PC-3 (cell line): ENCODE measurements at regions not wholly inside any gene's neighbourhood (a gene's known extent, or its start where the extent isn't known, plus 50 kb on each side); places are given as distances from the start of the nearest gene placed in this dataset.

Source experiments
- EZH2 ChIP-seq: fragments of 300-600 bp; sonication (generic); IDR thresholded peaks from one replicate; pipeline ENCODE4 v1.6.1; 2017; ENCODE audit warnings: antibody characterized with exemption, mild to moderate bottlenecking, low read length; ENCODE audit not compliant: unreplicated experiment
- TF ChIP-seq, protein P1 (sequence below): fragments of 300-600 bp; sonication (generic); conservative IDR thresholded peaks from 2 replicates; pipeline ENCODE4 v1.5.1; 2017; ENCODE audit warnings: antibody characterized with exemption, low read depth, mild to moderate bottlenecking, low read length

DNA sequence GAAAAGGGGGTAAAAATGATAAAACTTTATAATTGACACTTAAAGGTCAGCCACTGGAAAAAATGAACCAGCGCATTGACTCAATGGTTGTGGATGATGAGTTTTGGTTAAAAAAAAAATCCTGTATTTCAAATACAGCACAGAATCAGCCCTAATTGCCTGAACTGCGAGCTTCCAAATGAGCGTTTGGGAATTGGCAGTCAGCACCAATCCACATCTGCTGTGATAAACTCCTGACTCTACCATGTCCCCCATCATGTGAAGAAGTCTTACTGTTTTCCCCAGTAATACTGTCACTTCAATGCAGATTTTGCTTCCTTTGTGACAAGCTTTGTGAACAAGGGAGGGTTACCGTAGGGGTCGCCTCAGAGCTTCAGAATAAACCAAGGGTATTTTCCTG is 235.4 kb downstream of the EBLN2 start:
- TF ChIP-seq, protein P1, sequence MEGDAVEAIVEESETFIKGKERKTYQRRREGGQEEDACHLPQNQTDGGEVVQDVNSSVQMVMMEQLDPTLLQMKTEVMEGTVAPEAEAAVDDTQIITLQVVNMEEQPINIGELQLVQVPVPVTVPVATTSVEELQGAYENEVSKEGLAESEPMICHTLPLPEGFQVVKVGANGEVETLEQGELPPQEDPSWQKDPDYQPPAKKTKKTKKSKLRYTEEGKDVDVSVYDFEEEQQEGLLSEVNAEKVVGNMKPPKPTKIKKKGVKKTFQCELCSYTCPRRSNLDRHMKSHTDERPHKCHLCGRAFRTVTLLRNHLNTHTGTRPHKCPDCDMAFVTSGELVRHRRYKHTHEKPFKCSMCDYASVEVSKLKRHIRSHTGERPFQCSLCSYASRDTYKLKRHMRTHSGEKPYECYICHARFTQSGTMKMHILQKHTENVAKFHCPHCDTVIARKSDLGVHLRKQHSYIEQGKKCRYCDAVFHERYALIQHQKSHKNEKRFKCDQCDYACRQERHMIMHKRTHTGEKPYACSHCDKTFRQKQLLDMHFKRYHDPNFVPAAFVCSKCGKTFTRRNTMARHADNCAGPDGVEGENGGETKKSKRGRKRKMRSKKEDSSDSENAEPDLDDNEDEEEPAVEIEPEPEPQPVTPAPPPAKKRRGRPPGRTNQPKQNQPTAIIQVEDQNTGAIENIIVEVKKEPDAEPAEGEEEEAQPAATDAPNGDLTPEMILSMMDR: no peak
- no peak for TF ChIP-seq EZH2
